ENCODE measurements at regions not wholly inside any gene's neighbourhood (a gene's known extent, or its start where the extent isn't known, plus 50 kb on each side); places are given as distances from the start of the nearest gene placed in this dataset.

GRCh38 chr5:68738236-68738635 lies 355.6 kb upstream of the SLC30A5 start:
- Histone ChIP-seq H3K4me1 (peaks cover 7% of the 10 kb centered on the region), H3K9me3 (no peaks in the 10 kb centered on the region), H3K36me3 (ENCODE audit: insufficient read depth in 1 of 2, low read depth in 1 of 2) (no peaks in the 10 kb centered on the region), H3K27me3 (ENCODE audit: insufficient read depth in 3 of 3, low read length in 2 of 3) (no peaks in the 10 kb centered on the region), H3K4me3 (no peak overlapping the region), H3K27ac (no peak overlapping the region)
- no peak for TF ChIP-seq CTCF (IDR thresholded peaks at IDR 0.05)
- ATAC-seq (no peak), DNase-seq (no peak)
- intact Hi-C loops (cut with DNase I), result no loop called here
- 63 to 93% (median 89%) methylated on average over 9 of the region's 9 CpGs for WGBS, 3 donors

GRCh38 chr5:68738841-68739240 lies 355.0 kb upstream of the SLC30A5 start:
- no peak overlapping the region for H3K4me3 ChIP-seq
- H3K9me3 ChIP-seq, result no peaks in the 10 kb centered on the region
- DNase-seq, result no peak
- ATAC-seq, result no peak
- WGBS, 3 donors, result 96 to 98% (median 97%) methylated on average over 4 of the region's 4 CpGs
- H3K27me3 ChIP-seq (ENCODE audit: insufficient read depth in 3 of 3, low read length in 2 of 3), result no peaks in the 10 kb centered on the region
- intact Hi-C loops (cut with DNase I), result no loop called here
- no peak overlapping the region for H3K27ac ChIP-seq
- TF ChIP-seq CTCF (IDR thresholded peaks at IDR 0.05), result no peak
- peaks cover 7% of the 10 kb centered on the region for H3K4me1 ChIP-seq
- no peaks in the 10 kb centered on the region for H3K36me3 ChIP-seq (ENCODE audit: insufficient read depth in 1 of 2, low read depth in 1 of 2)

- 67 to 86% (median 76%) methylated on average over 5 of the region's 5 CpGs for WGBS, 3 donors
- ATAC-seq (peak in 1 of 4 donors; percentile 25), DNase-seq (no peak)
- Histone ChIP-seq H3K36me3 (ENCODE audit: insufficient read depth in 1 of 2, low read depth in 1 of 2) (no peaks in the 10 kb centered on the region), H3K4me1 (peaks cover 7% of the 10 kb centered on the region), H3K27ac (peak overlapping the region; percentile 66), H3K4me3 (no peak overlapping the region), H3K27me3 (ENCODE audit: insufficient read depth in 3 of 3, low read length in 2 of 3) (no peaks in the 10 kb centered on the region), H3K9me3 (no peaks in the 10 kb centered on the region)
- intact Hi-C loops (cut with DNase I), result no loop called here
- no peak for TF ChIP-seq CTCF (IDR thresholded peaks at IDR 0.05)
Observed at GRCh38 chr5:68739752-68740151, 354.1 kb upstream of the SLC30A5 start.

- no peak for DNase-seq
- Histone ChIP-seq H3K27ac (peak overlapping the region; percentile 66), H3K4me1 (peaks cover 7% of the 10 kb centered on the region), H3K36me3 (ENCODE audit: insufficient read depth in 1 of 2, low read depth in 1 of 2) (no peaks in the 10 kb centered on the region), H3K27me3 (ENCODE audit: insufficient read depth in 3 of 3, low read length in 2 of 3) (no peaks in the 10 kb centered on the region), H3K4me3 (no peak overlapping the region), H3K9me3 (no peaks in the 10 kb centered on the region)
- no peak for TF ChIP-seq CTCF (IDR thresholded peaks at IDR 0.05)
- ATAC-seq, result peak; percentile 33 to 85 (median 53)
- 40 to 57% (median 44%) methylated on average over 6 of the region's 6 CpGs for WGBS, 3 donors
- intact Hi-C loops (cut with DNase I), result no loop called here
Observed at GRCh38 chr5:68740226-68740910, 353.4 kb upstream of the SLC30A5 start.

GRCh38 chr5:68744206-68744605 lies 349.6 kb upstream of the SLC30A5 start:
- Histone ChIP-seq H3K4me3 (no peak overlapping the region), H3K27me3 (ENCODE audit: insufficient read depth in 3 of 3, low read length in 2 of 3) (no peaks in the 10 kb centered on the region), H3K4me1 (peaks cover 27% of the 10 kb centered on the region), H3K27ac (no peak overlapping the region), H3K36me3 (ENCODE audit: insufficient read depth in 1 of 2, low read depth in 1 of 2) (no peaks in the 10 kb centered on the region), H3K9me3 (no peaks in the 10 kb centered on the region)
- DNase-seq (no peak), ATAC-seq (no peak)
- no peak for TF ChIP-seq CTCF (IDR thresholded peaks at IDR 0.05)
- intact Hi-C loops (cut with DNase I), result no loop called here
- WGBS, 3 donors, result 43 to 65% (median 52%) methylated on average over 4 of the region's 4 CpGs
